ENCODE measurements at regions not wholly inside any gene's neighbourhood (a gene's known extent, or its start where the extent isn't known, plus 50 kb on each side); places are given as distances from the start of the nearest gene placed in this dataset.

- DNase-seq (ENCODE audit: extremely low spot score), result no peak
- H3K27me3 ChIP-seq, result no peaks in the 10 kb centered on the region
- no peak overlapping the region for H3K4me3 ChIP-seq
- no peaks in the 10 kb centered on the region for H3K9me3 ChIP-seq
- 71% methylated on average over 9 of the region's 9 CpGs for WGBS
- H3K4me1 ChIP-seq, result peaks cover 0 to 5% (median 0%) of the 10 kb centered on the region in 4 donors
- H3K27ac ChIP-seq (replicated peaks in 1 of 4), result no peak overlapping the region
- TF ChIP-seq POLR2A (IDR thresholded peaks at IDR 0.05; ENCODE audit: low read depth) (no peak), CTCF (IDR thresholded peaks at IDR 0.05) (no peak), EP300 (IDR thresholded peaks at IDR 0.05) (no peak), POLR2AphosphoS5 (IDR thresholded peaks at IDR 0.05) (no peak)
- no peaks in the 10 kb centered on the region for H3K36me3 ChIP-seq
- intact Hi-C loops (cut with DNase I), result loop anchor here (5.0 to 10.0 kb wide), 2 partner anchors 63 to 195 kb away; no protein-coding TSS in a partner anchor
Observed at GRCh38 chr1:182279724-182280503, 111.7 kb downstream of the GLUL start.

GRCh38 chr1:182279302-182279701 lies 112.3 kb downstream of the GLUL start:
- Histone ChIP-seq H3K4me1 (peaks cover 0 to 5% (median 0%) of the 10 kb centered on the region in 4 donors), H3K4me3 (no peak overlapping the region), H3K9me3 (no peaks in the 10 kb centered on the region), H3K27ac (replicated peaks in 1 of 4) (no peak overlapping the region), H3K27me3 (no peaks in the 10 kb centered on the region), H3K36me3 (no peaks in the 10 kb centered on the region)
- WGBS, result 69% methylated on average over 7 of the region's 7 CpGs
- intact Hi-C loops (cut with DNase I), result no loop called here
- no peak for TF ChIP-seq POLR2A (IDR thresholded peaks at IDR 0.05; ENCODE audit: low read depth)
- no peak for TF ChIP-seq POLR2AphosphoS5 (IDR thresholded peaks at IDR 0.05)
- TF ChIP-seq EP300 (IDR thresholded peaks at IDR 0.05), result no peak
- no peak for TF ChIP-seq CTCF (IDR thresholded peaks at IDR 0.05)
- no peak for DNase-seq (ENCODE audit: extremely low spot score)

- 87% methylated on average over 7 of the region's 7 CpGs for whole genome bisulfite sequencing
- no peak overlapping the region for H3K4me3 ChIP-seq
- peaks cover 0 to 5% (median 0%) of the 10 kb centered on the region in 4 donors for H3K4me1 ChIP-seq
- TF ChIP-seq CTCF (IDR thresholded peaks at IDR 0.05), result no peak
- no peak for TF ChIP-seq POLR2A (IDR thresholded peaks at IDR 0.05; ENCODE audit: low read depth)
- TF ChIP-seq POLR2AphosphoS5 (IDR thresholded peaks at IDR 0.05), result no peak
- no peak for TF ChIP-seq EP300 (IDR thresholded peaks at IDR 0.05)
- no peak for DNase-seq (ENCODE audit: extremely low spot score)
- H3K9me3 ChIP-seq, result no peaks in the 10 kb centered on the region
- no peaks in the 10 kb centered on the region for H3K27me3 ChIP-seq
- intact Hi-C loops (cut with DNase I), result no loop called here
- H3K27ac ChIP-seq (replicated peaks in 1 of 4), result peak overlapping the region in 1 of 4 donors; percentile 36
- H3K36me3 ChIP-seq, result no peaks in the 10 kb centered on the region
Observed at GRCh38 chr1:182278144-182279054, 113.2 kb downstream of the GLUL start.

- TF ChIP-seq EP300 (IDR thresholded peaks at IDR 0.05) (no peak), POLR2A (IDR thresholded peaks at IDR 0.05; ENCODE audit: low read depth) (no peak), POLR2AphosphoS5 (IDR thresholded peaks at IDR 0.05) (no peak), CTCF (IDR thresholded peaks at IDR 0.05) (no peak)
- Histone ChIP-seq H3K27me3 (no peaks in the 10 kb centered on the region), H3K27ac (replicated peaks in 1 of 4) (no peak overlapping the region), H3K4me3 (no peak overlapping the region), H3K4me1 (peaks cover 0 to 5% (median 0%) of the 10 kb centered on the region in 4 donors), H3K36me3 (no peaks in the 10 kb centered on the region), H3K9me3 (no peaks in the 10 kb centered on the region)
- DNase-seq (ENCODE audit: extremely low spot score), result no peak
- intact Hi-C loops (cut with DNase I), result no loop called here
- 94% methylated on average over 4 of the region's 4 CpGs for WGBS
Observed at GRCh38 chr1:182275271-182275670, 116.3 kb downstream of the GLUL start.

Measured in esophagus muscularis mucosa (tissue), 4 donors.